Natural killer cell treated with Interleukin-12 subunit alpha and Interleukin-12 subunit beta and Interleukin-15 and Interleukin-18, amount 100 ng/mL, for 72 hours (primary cell): ENCODE measurements at regions not wholly inside any gene's neighbourhood (a gene's known extent, or its start where the extent isn't known, plus 50 kb on each side); places are given as distances from the start of the nearest gene placed in this dataset.
A peak's percentile ranks its signal among the peaks of the same experiment; 100 is the strongest.
"Not testable (repeated sequence)": the region's sequence is repeated elsewhere in the genome, so short reads cannot be mapped to it uniquely, and the experiment has no call there.

Source experiments
- ATAC-seq, 2 donors: fragments of 150-1000 bp; cut with Tn5 transposase in 1 of 2; sonication (Bioruptor Pico), chemical (Tn5 transposase) in 1 of 2; 2 replicates each; pipeline ENCODE4 v1.10.0; 2021
- DNase-seq: peaks from one replicate; pipeline ENCODE4 v3.0.0; 2022; ENCODE audit warnings: low spot score
- H3K27ac Mint-ChIP-seq, 2 donors: 1 replicate in 1 of 2; 2 replicates in 1 of 2; pipeline ENCODE4 v1.8.0; 2022; ENCODE audit warnings: mixed read lengths in 2 of 2, mild to moderate bottlenecking in 1 of 2, moderate library complexity in 1 of 2
- H3K27me3 Mint-ChIP-seq, 2 donors: 1 replicate in 1 of 2; 2 replicates in 1 of 2; pipeline ENCODE4 v1.8.0; 2022; ENCODE audit warnings: mixed read lengths in 2 of 2
- H3K36me3 Mint-ChIP-seq: one replicate; pipeline ENCODE4 v1.8.0; 2022; ENCODE audit warnings: mixed read lengths
- H3K4me1 Mint-ChIP-seq, 2 donors: 1 replicate in 1 of 2; 2 replicates in 1 of 2; pipeline ENCODE4 v1.8.0; 2022; ENCODE audit warnings: low read depth in 2 of 2, mixed read lengths in 2 of 2, mild to moderate bottlenecking in 1 of 2
- H3K4me3 Mint-ChIP-seq: one replicate; pipeline ENCODE4 v1.8.0; 2022; ENCODE audit warnings: mixed read lengths
- H3K9me3 Mint-ChIP-seq: 2 replicates; pipeline ENCODE4 v1.8.0; 2022; ENCODE audit warnings: mixed read lengths

GRCh38 chr2:210376694-210377093 is 61.7 kb upstream of the MYL1 start:
- no peak overlapping the region for H3K27ac Mint-ChIP-seq
- peaks cover 4% of the 10 kb centered on the region for H3K9me3 Mint-ChIP-seq
- H3K27me3 Mint-ChIP-seq, result no peaks in the 10 kb centered on the region
- no peaks in the 10 kb centered on the region for H3K4me1 Mint-ChIP-seq
- no peak for ATAC-seq
- no peaks in the 10 kb centered on the region for H3K36me3 Mint-ChIP-seq
- H3K4me3 Mint-ChIP-seq, result no peak overlapping the region
- DNase-seq, result no peak

GRCh38 chr2:210370562-210370961 is 55.6 kb upstream of the MYL1 start:
- DNase-seq, result no peak
- peak in 1 of 2 donors; percentile 28 for ATAC-seq

GRCh38 chr2:210366675-210367080 is 51.7 kb upstream of the MYL1 start:
- DNase-seq (no peak), ATAC-seq (no peak)
- Mint-ChIP-seq H3K36me3 (no peaks in the 10 kb centered on the region), H3K27me3 (no peaks in the 10 kb centered on the region), H3K4me1 (no peaks in the 10 kb centered on the region), H3K27ac (no peak overlapping the region), H3K4me3 (no peak overlapping the region), H3K9me3 (peaks cover 3% of the 10 kb centered on the region)

More at GRCh38 chr2:210370562-210370961, 55.6 kb upstream of the MYL1 start:
- H3K4me3 Mint-ChIP-seq, result no peak overlapping the region
- no peak overlapping the region for H3K27ac Mint-ChIP-seq
- no peaks in the 10 kb centered on the region for H3K4me1 Mint-ChIP-seq
- H3K9me3 Mint-ChIP-seq, result peaks cover 3% of the 10 kb centered on the region
- H3K36me3 Mint-ChIP-seq, result no peaks in the 10 kb centered on the region
- H3K27me3 Mint-ChIP-seq, result no peaks in the 10 kb centered on the region

- not testable (repeated sequence) for H3K36me3 Mint-ChIP-seq, DNase-seq, H3K9me3 Mint-ChIP-seq, ATAC-seq, H3K27me3 Mint-ChIP-seq, H3K4me1 Mint-ChIP-seq, H3K27ac Mint-ChIP-seq, H3K4me3 Mint-ChIP-seq
Observed at GRCh38 chr2:210365475-210365874, 50.5 kb upstream of the MYL1 start.
